Right cardiac atrium (tissue), 5 donors: ENCODE measurements at regions not wholly inside any gene's neighbourhood (a gene's known extent, or its start where the extent isn't known, plus 50 kb on each side); places are given as distances from the start of the nearest gene placed in this dataset.

Experiments
- ATAC-seq, 2 donors: fragments of 200-7000 bp; cut with Tn5 transposase; one replicate each; pipeline versions ENCODE4 v1.8.0 to v1.9.1; 2020; ENCODE audit warnings: moderate library complexity in 2 of 2, mild to moderate bottlenecking in 1 of 2
- DNase-seq, 3 donors: peaks; one replicate each; pipeline ENCODE4 v3.0.0-alpha.2; 2020
- H3K27ac ChIP-seq: one replicate; pipeline ENCODE4 v1.5.1; 2013; ENCODE audit warnings: mild to moderate bottlenecking, low read length, control low read depth, moderate library complexity
- H3K27me3 ChIP-seq: one replicate; pipeline ENCODE4 v1.6.1; 2013; ENCODE audit not compliant: control insufficient read depth, insufficient read depth
- H3K4me1 ChIP-seq: one replicate; pipeline ENCODE4 v1.6.1; 2013; ENCODE audit warnings: low read length; ENCODE audit not compliant: control insufficient read depth, insufficient read depth
- H3K4me3 ChIP-seq: one replicate; pipeline ENCODE4 v1.5.1; 2013; ENCODE audit warnings: low read length, control low read depth
- H3K9me3 ChIP-seq: one replicate; pipeline ENCODE4 v1.6.1; 2013; ENCODE audit warnings: low read length; ENCODE audit not compliant: control insufficient read depth
- WGBS: extraction: QIAGEN DNeasy Blood & Tissue Kit; methylation state at CpG from one replicate; pipeline ENCODE4 v1.1.7; 2013; 5-methylcytosine and 5-hydroxymethylcytosine counted together
- intact Hi-C, 4 donors: fragments of 100-400 bp; cut with DNase I; formaldehyde crosslinking; loops; one replicate each; pipeline versions ENCODE4 v1.11.0 to v1.14.0; 2022 to 2023
- donor health status: healthy with polysubstance abuse.
- donor health status: DM: no; HTN: yes; CAD: no.
- donor health status: DM: no; HTN: no; CAD: no.
- donor health status: DM: no; HTN: yes; CAD: no; lungs with severe emphysema.
- donor health status: DM: yes; HTN: yes; CAD: no.

DNA sequence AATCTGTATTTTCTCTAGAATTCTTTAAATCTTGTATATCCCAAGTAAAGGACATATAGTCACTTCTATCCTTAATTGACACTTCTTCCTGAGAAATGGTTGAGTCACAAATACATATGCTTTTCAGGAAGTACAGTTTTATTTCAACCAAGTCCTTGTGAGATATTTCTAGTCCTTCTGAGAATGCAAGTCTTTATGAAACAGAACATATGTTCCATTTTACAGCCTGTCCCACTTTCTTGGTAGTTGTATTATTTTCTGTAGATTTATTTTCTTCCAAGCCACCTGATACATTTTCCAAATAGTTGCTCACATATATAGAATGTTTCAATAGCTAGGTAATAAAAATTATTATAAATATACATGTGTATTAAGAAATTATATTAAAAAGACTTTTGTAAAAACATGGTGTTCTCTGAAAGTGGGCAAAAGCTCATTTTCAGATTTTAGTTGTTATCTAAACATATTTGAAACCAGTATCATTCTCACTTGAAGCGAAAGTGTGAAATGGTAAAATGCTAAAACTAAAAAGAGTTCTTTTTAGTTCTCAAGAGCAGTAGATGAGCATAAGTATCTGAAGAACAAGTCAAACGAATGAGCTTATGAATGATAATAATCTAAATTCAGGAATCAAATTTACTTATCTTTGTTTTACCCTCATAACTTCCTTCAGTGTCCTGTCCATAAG lies 468.0 kb downstream of the EPHA5 start:
- no peak for DNase-seq
- 57% methylated on average over 2 of the region's 2 CpGs for WGBS
- ATAC-seq = no peak
- Histone ChIP-seq H3K27me3 (no peaks in the 10 kb centered on the region), H3K9me3 (no peaks in the 10 kb centered on the region), H3K4me1 (no peaks in the 10 kb centered on the region), H3K4me3 (no peak overlapping the region), H3K27ac (no peak overlapping the region)
- intact Hi-C loops = no loop called here

DNA sequence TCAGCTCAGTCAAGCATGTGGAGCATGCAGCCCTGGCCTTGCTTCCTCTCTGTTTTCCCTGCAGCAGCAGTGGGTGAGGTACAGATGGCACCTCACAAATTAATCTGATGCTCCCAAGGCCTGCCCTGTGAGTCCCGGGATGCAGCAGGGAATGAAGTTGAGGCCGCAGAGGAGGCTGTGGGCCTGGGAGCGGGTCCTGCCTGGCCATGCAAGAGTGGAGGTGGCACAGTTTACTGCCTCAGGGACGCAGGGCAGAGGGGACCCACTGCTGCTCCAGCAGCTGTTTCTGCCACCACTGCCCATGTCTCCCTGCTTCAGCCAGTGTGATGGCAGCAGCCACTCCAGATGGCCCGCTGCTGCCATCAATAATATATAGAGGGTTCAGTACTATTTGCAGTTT lies 474.6 kb downstream of the EPHA5 start:
- Histone ChIP-seq H3K4me1 (no peaks in the 10 kb centered on the region), H3K9me3 (no peaks in the 10 kb centered on the region), H3K27ac (no peak overlapping the region), H3K4me3 (no peak overlapping the region), H3K27me3 (no peaks in the 10 kb centered on the region)
- intact Hi-C loops = no loop called here
- ATAC-seq (no peak), DNase-seq (peak in 1 of 3 donors; percentile 46)
- 86% methylated on average over 5 of the region's 5 CpGs for WGBS

DNA sequence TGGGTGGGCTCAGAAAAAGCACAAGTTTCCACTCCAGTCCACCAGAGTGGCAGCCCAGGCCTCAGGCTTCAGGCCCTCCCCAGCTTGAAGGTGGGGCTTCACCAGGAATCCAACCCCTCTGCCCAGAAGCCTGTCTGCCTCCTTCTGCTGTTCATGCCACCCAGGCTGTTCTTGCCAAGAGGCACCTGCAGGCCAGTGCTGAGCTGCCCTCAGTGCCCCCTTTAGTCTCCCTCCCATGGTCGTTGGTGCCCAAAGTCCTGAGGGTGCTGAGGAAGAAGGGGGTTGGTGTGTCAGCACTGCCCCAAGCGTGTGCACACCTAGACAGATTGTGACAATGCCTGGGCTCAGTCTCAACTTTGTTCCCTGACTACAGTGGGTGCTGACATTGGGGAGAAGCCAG lies 475.3 kb downstream of the EPHA5 start:
- no peak overlapping the region for H3K27ac ChIP-seq
- 66% methylated on average over 2 of the region's 2 CpGs for WGBS
- no peaks in the 10 kb centered on the region for H3K27me3 ChIP-seq
- ATAC-seq (no peak), DNase-seq (no peak)
- H3K4me3 ChIP-seq = no peak overlapping the region
- no peaks in the 10 kb centered on the region for H3K9me3 ChIP-seq
- no peaks in the 10 kb centered on the region for H3K4me1 ChIP-seq
- intact Hi-C loops = no loop called here

DNA sequence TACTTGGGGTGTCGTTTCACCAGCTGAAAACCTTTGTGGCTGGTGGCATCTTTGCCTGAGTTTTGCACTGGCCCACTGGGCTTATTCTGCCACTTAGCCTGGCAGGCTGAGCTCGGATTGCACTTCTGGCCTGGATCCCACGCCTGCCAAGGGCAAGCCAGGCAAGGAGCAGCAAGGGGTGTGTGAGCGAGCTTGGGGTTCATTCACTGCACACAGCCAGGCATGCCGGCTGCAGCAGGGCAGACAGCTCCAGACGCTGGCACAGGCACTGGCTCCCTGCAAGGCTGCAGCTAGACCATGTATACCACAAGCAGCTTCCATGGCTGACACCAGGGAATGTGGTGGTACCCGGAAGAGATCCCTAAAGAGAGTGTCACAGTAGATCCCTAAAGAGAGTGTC lies 476.3 kb downstream of the EPHA5 start:
- no peak overlapping the region for H3K4me3 ChIP-seq
- no peaks in the 10 kb centered on the region for H3K9me3 ChIP-seq
- peak in 1 of 3 donors; percentile 7 for DNase-seq
- no peaks in the 10 kb centered on the region for H3K27me3 ChIP-seq
- intact Hi-C loops = no loop called here
- no peak overlapping the region for H3K27ac ChIP-seq
- no peaks in the 10 kb centered on the region for H3K4me1 ChIP-seq
- no peak for ATAC-seq
- WGBS = 75% methylated on average over 7 of the region's 7 CpGs

DNA sequence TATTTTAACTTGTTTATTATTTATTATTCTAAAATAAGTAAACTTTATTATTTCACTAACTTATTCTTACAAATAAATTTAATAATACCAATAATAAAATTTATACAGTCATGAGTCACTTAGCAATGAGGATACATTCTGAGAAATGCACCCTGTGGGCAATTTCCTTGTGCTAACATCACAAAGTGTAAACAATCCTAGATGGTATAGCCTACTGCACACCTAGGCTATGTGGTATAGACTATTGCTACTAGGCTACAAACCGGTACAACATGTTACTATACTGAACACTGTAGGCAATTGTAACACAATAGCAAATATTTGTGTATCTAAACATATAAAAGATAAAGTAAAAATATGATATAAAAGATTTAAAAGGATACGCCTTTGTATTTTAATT lies 479.5 kb downstream of the EPHA5 start:
- H3K4me1 ChIP-seq = no peaks in the 10 kb centered on the region
- ATAC-seq (no peak), DNase-seq (no peak)
- no peaks in the 10 kb centered on the region for H3K27me3 ChIP-seq
- H3K4me3 ChIP-seq = no peak overlapping the region
- H3K27ac ChIP-seq = no peak overlapping the region
- intact Hi-C loops = no loop called here
- H3K9me3 ChIP-seq = no peaks in the 10 kb centered on the region
- 94% methylated on average over 2 of the region's 2 CpGs for WGBS

DNA sequence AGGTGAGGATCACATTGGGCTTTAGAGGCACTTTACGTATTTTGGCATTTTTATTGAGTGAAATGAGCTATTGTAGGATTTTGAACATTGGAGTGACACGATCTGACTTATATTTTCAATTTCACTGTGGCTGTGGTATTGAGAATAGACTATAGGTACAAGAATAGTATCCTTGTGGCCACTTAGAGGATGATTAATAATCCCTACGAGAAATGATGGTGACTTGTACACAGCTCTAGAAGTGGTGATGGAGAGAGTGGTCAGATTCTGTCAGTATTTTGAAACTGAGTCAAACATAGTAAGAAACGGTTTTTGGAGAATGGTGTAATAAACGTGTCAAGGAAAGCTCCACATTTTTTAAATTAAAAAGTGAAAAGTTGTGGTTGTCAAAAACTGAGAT lies 494.7 kb downstream of the EPHA5 start:
- Histone ChIP-seq H3K9me3 (no peaks in the 10 kb centered on the region), H3K4me1 (no peaks in the 10 kb centered on the region), H3K4me3 (no peak overlapping the region), H3K27ac (no peak overlapping the region), H3K27me3 (no peaks in the 10 kb centered on the region)
- ATAC-seq (no peak), DNase-seq (no peak)
- 58% methylated on average over 5 of the region's 5 CpGs for WGBS
- intact Hi-C loops = no loop called here

DNA sequence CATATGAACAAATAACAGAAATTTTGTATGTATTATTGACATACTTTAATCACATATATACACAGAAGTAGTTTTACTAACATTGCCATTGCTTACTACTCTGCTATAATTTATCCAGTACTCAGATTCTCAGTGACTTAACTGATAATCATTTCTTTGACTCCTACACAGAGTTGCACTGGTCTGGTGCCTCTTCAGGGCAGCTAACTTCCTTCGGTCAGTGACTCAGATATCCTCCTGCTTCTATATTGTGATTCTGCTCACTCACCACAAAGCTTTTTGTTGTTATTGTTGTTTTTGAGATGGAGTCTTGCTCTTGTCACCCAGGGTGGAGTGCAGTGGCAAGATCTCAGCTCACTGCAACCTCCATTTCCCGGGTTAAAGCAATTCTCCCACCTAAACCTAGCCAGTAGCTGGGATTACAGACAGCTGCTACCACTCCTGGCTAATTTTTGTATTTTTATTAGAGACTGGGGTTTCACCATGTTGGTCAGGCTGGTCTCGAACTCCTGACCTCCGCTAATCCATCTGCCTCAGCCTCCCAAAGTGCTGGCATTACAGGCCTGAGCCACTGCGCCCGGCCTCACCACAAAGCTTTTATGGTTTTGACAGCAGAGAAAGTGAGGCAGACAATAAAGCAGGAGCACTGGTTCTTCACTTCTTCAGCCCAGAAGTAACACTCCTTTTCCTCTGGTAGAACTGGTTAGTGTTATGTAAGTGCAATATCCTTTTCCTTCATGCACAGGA lies 499.3 kb downstream of the EPHA5 start:
- DNase-seq (no peak), ATAC-seq (no peak)
- H3K9me3 ChIP-seq = no peaks in the 10 kb centered on the region
- H3K27ac ChIP-seq = no peak overlapping the region
- H3K4me3 ChIP-seq = no peak overlapping the region
- H3K27me3 ChIP-seq = no peaks in the 10 kb centered on the region
- intact Hi-C loops = no loop called here
- no peaks in the 10 kb centered on the region for H3K4me1 ChIP-seq
- 89% methylated on average over 6 of the region's 6 CpGs for WGBS

DNA sequence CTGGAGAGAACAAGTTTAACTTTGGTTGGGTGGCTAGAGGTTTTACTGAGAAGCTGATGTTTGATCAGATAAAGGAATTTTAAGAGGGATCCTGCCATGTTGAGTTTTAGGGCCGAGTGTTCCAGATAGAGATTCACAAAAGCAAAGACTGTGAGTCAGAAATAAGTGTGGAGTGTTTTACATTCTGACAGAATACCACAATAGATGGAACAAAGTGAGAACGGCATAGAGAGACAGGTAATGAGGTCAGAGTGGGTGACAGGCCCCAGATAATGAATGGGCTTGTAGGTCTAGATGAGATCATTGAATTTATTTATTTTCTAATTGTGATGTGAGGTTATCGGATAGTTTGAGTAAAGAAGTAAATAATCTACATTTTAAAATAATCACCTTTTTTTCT lies 502.6 kb downstream of the EPHA5 start:
- Histone ChIP-seq H3K27me3 (no peaks in the 10 kb centered on the region), H3K27ac (no peak overlapping the region), H3K9me3 (no peaks in the 10 kb centered on the region), H3K4me1 (no peaks in the 10 kb centered on the region), H3K4me3 (no peak overlapping the region)
- no peak for ATAC-seq
- 68% methylated on average over 3 of the region's 3 CpGs for WGBS
- no peak for DNase-seq
- intact Hi-C loops = no loop called here

DNA sequence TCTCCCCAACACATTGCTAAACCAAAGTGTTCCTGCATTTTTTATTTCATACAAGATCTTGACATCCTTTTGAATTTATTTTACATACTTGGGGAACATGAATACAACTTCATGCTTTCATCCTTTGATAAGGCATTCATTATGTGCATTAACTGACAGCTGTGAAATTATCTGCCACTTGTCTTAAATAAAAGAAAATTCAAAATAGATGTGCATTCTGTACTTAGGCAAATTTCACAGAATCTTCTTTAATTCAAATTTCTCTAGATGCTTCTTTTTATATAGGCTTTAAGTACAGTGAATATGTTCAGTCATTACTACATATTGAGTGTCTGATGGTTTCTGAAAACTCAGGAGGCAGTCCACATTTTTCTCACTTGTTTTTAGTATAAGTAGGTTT lies 518.1 kb downstream of the EPHA5 start:
- intact Hi-C loops = no loop called here
- Histone ChIP-seq H3K9me3 (no peaks in the 10 kb centered on the region), H3K4me1 (no peaks in the 10 kb centered on the region), H3K27me3 (no peaks in the 10 kb centered on the region), H3K4me3 (no peak overlapping the region), H3K27ac (no peak overlapping the region)
- DNase-seq (no peak), ATAC-seq (no peak)

DNA sequence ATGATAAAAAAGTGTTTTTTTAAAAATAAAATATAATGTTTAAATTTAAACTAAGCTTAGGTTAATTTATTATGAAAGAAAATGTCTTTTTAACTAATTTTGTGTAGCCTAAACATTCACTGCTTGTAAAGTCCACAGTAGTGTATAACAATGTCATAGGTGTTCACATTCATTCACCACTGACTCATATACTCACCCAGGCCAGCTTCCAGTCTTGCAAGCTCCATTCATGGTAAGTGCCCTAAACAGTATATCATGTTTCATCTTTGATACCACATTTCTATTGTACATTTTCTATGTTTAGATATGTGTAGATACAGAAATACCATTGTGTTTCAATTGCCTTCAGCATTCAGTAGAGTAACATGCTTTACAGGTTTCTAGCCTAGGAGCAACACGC lies 530.3 kb downstream of the EPHA5 start:
- 90% methylated on average over 1 of the region's 1 CpG for WGBS
- Histone ChIP-seq H3K4me1 (no peaks in the 10 kb centered on the region), H3K9me3 (peaks cover 2% of the 10 kb centered on the region), H3K4me3 (no peak overlapping the region), H3K27ac (no peak overlapping the region), H3K27me3 (no peaks in the 10 kb centered on the region)
- ATAC-seq (no peak), DNase-seq (no peak)
- intact Hi-C loops = no loop called here

DNA sequence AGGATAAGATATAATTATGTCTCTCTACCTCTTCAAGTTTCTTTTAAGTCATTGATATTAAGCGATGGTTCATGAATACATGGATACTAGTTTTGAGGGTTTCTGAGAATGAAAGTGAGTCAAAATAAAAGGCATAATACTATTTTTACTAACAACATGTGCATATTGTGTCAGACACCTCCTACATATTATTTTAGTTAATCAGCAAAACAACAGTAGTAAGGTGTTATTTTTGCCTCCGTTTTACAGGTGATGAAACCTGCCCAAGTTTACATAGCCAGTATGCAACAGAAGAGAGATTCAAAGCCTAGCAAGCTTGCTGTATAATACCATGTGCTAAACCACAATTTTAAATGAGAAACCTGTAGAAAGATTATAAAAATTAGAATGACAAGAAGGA lies 544.1 kb downstream of the EPHA5 start:
- DNase-seq = no peak
- WGBS = 78% methylated on average over 2 of the region's 2 CpGs
- ATAC-seq = no peak
- intact Hi-C loops = no loop called here
- no peak overlapping the region for H3K27ac ChIP-seq
- H3K9me3 ChIP-seq = no peaks in the 10 kb centered on the region
- H3K4me3 ChIP-seq = no peak overlapping the region
- H3K27me3 ChIP-seq = no peaks in the 10 kb centered on the region
- H3K4me1 ChIP-seq = no peaks in the 10 kb centered on the region

DNA sequence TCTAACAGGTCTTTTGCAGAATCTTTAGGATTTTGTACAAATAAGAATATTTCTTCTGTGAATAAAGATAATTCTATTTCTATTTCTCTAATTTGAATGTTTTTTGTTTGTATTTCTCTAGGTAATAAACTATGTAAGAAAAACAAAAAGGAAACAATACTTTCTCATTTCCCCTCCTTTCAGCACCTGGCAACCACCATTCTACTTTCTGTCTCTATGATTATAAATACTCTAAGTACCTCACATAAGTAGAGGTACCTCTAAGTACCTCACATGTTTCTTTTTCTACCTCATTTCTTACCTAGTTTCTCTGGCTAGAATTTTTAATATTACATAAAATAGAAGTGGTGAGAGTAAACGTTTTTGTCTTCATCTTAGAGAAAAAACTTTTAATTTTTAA lies 550.0 kb downstream of the EPHA5 start:
- WGBS = 24% methylated on average over 1 of the region's 1 CpG

More for the DNA sequence above, 550.0 kb downstream of the EPHA5 start:
- Histone ChIP-seq H3K9me3 (no peaks in the 10 kb centered on the region), H3K27me3 (no peaks in the 10 kb centered on the region), H3K27ac (no peak overlapping the region), H3K4me3 (no peak overlapping the region), H3K4me1 (no peaks in the 10 kb centered on the region)
- no peak for DNase-seq
- intact Hi-C loops = no loop called here
- ATAC-seq = no peak
